ENCODE measurements at regions not wholly inside any gene's neighbourhood (a gene's known extent, or its start where the extent isn't known, plus 50 kb on each side); places are given as distances from the start of the nearest gene placed in this dataset.
"Not testable (repeated sequence)": the region's sequence is repeated elsewhere in the genome, so short reads cannot be mapped to it uniquely, and the experiment has no call there.

GRCh38 chr2:109692013-109692743 is 78.0 kb downstream of the SOWAHC start:
- DNase-seq, result no peak

DNA sequence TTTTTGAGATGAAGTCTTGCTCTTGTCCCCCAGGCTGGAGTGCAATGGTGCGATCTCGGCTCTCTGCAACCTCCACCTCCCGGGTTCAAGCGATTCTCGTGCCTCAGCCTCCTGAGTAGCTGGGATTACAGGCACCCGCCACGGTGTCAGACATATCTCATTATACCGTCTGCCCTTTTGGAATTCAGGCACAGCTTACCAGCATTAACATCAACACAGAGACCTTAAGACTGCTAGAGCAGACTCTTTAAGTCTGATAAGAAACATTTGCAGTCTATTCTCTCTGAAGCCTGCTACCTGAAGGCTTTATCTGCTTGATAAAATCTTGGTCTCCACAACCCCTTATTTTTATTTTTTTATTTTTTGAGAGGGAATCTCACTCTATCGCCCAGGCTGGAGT is 78.7 kb downstream of the SOWAHC start:
- DNase-seq, result not testable (repeated sequence)

DNA sequence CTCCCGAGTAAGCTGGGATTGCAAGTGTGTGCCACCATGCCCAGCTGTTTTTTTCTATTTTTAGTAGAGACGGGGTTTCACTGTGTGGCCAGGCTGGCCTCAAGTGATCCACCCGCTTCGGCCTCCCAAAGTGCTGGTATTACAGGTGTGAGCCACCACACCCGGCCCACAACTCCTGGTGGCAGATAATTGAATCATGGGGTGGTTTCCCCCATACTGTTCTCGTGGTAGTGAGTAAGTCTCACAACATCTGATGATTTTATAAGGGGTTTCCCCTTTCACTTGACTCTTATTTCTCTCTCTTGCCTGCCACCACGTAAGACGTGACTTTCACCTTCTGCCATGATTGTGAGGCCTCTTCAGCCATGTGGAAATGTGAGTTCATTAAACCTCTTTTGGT is 79.1 kb downstream of the SOWAHC start:
- peak; percentile 62 to 71 for DNase-seq

DNA sequence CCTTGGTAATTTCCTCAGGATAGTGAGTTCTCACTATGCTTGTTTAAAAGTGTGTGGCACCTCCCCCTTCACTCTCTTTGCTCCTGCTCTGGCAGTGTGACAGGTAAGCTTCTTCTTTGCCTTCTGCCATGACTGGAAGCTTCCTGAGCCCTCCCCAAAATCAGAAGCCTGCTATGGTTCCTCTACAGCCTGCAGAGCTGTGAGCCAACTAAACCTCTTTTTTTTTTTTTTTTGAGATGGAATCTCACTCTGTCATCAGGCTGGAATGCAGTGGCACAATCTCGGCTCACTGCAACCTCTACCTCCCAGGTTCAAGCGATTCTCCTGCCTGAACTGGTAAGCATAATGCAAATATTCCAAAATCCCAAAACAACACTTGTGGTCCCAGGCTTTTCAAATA is 80.0 kb downstream of the SOWAHC start:
- DNase-seq, result no peak

GRCh38 chr2:109695290-109695689 is 81.1 kb downstream of the SOWAHC start:
- no peak for DNase-seq

DNA sequence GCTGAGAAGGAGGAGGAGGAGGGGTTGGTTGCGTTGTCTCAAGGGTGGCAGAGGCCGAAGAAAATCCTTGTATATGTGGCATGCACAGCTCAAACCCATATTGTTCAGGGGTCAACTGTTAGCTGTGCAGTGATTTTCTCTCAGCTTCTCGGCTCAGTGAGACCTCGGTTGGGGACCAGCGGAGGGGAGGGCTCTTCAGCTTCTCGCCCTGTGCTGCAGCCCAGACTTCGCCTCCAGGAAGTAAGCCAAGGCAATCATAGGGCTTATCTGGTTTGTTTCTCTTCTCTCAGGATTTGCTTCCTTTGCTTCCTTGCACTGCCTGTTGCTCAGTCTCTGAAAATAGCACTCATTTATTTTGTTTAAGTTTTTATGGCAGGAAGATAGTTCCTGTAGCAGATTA is 85.5 kb downstream of the SOWAHC start:
- no peak for DNase-seq

DNA sequence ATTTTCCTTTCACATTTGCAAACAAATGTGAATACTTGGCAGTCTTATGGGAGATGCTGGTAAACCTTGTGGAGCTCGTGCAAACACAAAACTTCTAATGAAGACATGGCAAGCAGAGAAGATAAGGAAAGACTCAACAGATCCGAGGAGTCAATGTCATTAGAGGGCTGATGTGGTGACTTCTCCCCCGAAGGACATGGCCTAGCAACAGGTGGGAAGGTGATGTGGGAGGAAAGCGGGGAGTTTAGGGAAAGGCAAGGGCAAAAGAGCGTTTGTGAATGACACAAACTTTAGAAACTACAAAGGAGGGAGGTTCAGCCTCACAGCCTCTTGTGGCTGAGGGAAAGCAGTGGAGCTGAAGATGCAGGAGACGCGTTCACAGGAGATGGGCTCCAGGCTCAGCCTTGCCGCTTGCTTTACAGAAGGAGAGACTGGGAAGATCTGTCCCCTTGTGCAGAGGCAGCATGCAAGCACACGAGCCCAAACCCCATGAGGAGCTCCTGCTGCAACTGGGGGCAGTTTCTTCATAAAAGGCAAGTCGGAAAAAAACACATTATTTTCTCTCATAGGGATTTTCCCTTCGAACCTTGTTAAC is 86.6 kb downstream of the SOWAHC start:
- DNase-seq, result no peak

GRCh38 chr2:109701362-109701761 is 87.2 kb downstream of the SOWAHC start:
- no peak for DNase-seq

DNA sequence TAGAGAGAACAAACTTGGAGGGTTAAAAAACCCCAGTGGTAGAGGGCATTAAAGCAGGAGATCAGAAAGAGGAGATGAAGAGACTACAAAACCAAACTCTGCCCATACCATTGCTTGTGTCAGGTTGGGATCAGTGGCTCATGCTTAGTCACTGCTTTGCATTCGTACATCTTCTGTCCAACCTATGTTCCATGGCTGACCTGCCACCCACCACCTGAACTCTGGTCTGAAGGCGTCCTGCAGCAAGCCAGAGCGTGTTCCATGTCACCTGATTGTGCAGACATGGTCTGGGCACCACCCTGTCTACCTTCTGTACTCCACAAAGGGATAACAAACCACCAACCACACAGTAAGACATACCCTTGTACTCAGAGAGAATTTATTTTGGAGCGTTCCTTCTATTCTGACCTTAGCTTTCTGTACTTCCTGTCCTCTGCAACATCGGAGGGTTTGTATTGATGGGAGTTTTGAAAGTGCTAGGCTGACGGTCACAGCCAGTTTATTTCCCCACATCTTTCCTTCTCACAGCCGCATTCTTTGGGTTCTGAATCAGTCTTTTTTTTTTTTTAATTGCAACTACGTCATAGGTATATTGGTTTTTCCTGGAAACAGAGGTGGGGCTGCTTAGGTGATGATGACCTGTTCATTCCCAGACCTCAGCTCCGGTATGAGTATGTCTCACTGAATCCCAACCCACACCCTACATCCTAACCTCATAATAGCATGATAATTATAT is 88.3 kb downstream of the SOWAHC start:
- DNase-seq, result peak in 1 of 2 experiments; percentile 28

- DNase-seq, result no peak
Observed at GRCh38 chr2:109703077-109703476, 88.9 kb downstream of the SOWAHC start.

GRCh38 chr2:109703798-109704197 is 89.6 kb downstream of the SOWAHC start:
- DNase-seq, result no peak

DNA sequence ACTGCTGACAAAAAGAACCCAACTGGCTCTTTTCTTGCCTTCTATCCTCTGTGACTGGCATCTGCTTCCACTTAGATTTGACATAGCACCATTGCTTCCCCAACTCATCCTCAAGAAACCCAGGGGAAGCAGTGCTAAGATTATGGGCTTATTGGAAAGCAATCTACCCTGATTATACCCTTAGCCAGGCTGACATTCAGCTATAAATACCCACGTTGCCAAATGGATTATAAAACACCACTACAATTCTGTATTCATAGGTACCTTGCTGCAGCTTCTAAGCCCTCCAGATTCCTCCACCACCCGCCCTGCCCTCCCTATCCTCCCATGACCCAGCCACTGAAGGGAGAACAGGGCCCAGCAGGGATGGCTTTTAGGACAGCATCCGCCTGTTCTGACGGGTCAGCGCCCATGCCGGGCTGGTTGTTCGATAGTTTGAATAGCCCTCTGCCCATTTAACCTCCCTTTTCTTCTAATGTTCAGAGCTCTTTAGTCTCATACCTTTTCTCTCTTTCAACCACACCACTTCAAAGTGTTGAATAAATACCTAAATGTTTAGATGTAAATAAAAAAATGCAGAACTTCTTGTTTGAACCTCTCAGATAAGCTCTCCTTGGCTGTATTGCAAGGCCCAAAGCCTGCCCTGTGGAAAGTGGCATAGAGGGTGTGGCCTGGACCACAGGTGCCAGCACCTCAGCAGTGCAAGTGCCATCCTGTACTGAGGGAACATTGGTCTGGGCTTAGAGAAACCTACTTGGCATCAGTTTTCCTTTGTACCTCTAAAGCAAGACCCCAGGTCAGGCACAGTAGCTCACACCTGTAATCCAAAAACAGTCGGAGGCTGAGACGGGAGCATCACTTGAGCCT is 86.6 kb upstream of the RGPD5 start:
- no peak for DNase-seq

DNA sequence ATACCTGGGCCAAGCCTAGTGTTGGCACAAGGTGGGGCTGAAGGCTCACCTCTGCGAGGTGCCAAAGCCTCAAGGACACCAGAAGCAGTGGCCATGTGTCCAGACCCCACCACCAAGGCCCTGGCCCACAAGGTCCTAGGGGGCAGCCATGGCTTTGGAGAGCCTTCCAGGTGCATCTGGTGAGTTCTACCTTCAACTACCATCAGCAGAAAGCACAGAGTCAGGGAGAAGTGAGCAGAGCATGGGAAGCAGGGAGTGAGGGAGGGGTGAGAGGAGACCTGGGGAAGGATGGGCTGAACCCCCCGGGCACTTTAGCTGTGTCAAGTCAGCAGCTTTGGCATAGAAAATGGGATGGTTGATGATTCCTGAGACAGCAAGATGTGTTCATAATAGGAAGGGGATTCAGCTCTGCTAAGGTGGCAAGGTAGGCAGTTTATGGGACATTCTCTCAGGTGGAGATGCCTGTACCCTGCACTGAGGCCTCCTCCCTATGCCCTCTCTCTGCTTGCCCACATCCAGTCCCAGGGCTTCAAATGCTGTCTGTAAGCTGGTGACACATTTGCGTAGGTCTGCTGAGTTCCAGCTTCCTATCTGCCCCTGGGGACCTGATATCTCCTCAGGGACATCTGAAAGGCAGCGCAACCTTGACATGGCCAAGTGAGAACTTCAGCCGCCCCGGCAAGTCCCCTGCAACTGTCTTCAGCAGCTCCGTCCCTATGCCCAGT is 83.4 kb upstream of the RGPD5 start:
- no peak for DNase-seq

- DNase-seq, result no peak
Observed at GRCh38 chr2:109711230-109712122, 82.6 kb upstream of the RGPD5 start.

DNA sequence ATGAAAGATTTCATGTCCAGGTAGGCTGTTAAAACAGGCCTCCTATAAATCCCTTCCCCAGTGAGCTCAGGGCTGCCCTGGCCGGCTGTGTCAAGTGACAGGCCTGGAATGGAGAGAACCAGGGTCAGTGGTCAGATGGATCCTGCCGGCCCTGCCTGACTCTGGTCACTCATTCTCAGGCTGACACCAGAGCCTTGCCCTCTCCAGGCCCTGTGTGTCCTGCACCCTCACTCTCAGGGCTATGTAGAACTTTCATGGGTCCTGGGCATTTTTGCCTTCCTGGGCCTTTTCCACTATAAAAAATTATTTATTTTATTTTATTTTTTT is 82.0 kb upstream of the RGPD5 start:
- no peak for DNase-seq

DNA sequence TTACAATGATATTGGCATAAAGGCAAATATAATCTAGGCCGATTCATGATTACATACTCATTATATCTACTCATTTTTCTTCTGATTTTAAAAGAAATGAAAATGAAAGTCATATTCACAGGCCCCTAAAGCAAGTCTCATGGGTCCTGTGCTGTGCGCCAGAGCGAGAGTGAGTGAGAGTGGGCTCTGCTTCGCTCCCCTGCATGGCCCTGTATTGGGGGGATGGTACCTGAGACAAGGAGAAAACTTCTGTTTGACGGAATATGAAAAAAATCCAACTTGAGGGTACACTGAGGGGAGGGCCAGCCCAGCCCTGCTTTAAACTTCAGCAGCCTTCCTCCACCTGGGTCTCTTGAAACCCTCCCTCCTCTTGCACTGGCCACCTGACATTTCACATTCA is 81.4 kb upstream of the RGPD5 start:
- no peak for DNase-seq

- DNase-seq, result no peak
Observed at GRCh38 chr2:109715313-109715805, 78.7 kb upstream of the RGPD5 start.

- DNase-seq, result not testable (repeated sequence)
Observed at GRCh38 chr2:109716596-109716995, 77.5 kb upstream of the RGPD5 start.

GRCh38 chr2:109718139-109718538 is 76.0 kb upstream of the RGPD5 start:
- DNase-seq, result no peak

- DNase-seq, result no peak
Observed at GRCh38 chr2:109719871-109720270, 74.2 kb upstream of the RGPD5 start.

DNA sequence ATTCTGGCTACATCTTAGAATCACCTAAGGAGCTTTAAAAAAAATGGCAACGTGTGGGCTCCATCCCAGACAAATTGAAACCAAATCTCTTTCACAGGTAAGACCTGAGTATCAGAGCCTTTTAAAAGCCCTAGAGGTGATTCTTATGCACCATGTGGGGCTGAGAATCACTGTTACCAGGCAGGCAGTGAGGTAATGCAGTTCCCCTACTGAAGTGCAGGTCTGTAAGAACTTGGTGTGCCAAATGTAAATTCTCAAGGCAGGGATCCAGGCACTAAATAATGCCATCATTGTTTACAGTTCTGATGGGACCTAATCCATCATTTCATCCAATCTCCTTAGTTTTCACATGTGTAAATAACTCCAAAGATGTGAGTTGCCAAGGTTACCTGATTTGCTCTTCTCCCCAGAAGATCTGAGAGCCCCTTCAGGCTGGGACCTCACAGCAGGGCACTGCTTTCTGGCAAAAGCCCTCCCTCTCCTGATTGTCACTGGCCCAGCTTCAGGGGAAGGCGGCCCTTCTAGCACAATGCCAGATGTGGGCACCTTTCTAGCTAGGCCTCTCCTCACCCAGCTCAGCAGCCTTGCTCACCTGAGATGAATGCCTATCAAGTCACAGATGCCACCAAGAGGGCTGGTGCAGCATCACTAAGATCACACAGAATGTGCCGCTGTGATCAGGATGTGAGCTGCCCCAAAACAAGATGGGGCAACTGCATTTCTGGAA is 73.6 kb upstream of the RGPD5 start:
- no peak for DNase-seq

Measured in activated T-cell treated with anti-CD3 and anti-CD28 coated beads, Interleukin-2, amount 50 U/mL, for 48 hours (primary cell).